ENCODE measurements at regions not wholly inside any gene's neighbourhood (a gene's known extent, or its start where the extent isn't known, plus 50 kb on each side); places are given as distances from the start of the nearest gene placed in this dataset.

- DNase-seq: no peak
These were observed 184.9 kb upstream of the IRX2 start for GRCh38 chr5:2936413-2936812.

DNA sequence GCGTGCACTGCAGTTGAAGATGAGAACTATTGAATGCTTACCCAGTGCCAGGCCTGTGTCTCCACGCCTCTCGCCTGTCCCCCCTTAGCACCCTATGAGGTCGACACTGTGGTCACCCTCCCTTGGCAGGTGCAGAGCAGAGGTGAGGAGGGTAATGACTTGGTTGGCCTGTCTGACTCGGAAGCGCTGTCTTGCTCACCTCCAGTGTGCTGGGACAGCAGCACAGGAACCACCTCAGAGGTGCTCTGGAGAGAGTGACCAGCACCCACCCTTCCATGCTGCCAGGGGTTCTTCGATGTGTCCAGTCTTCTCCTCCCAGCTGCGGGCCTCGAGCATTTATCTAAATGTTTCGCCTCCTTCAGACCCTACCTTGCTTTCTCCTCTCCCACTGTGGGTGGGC lies 178.3 kb upstream of the IRX2 start:
- no peak for DNase-seq

GRCh38 chr5:2921651-2922050 lies 170.2 kb upstream of the IRX2 start:
- DNase-seq: no peak

DNA sequence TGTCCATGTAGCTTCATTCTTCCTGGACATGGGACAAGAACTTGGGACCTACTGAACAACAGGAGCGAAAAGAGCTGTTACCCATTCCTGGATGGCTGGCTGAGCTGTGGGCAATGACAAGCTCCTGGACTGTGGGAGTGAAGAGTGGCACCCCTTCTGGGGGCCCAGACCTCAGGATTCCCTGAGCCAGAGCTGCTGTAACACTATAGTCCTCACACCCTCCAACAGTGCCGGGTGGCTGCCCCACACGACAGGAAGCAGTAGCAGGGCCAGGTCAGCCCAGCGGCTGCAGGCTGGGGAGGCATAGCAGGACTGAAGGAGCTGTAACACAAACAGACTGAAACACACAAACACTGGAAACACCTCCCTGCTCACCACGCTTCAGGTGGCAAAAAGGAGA lies 169.7 kb upstream of the IRX2 start:
- DNase-seq: no peak

GRCh38 chr5:2920312-2920711 lies 168.8 kb upstream of the IRX2 start:
- DNase-seq: no peak

GRCh38 chr5:2919310-2920018 lies 168.0 kb upstream of the IRX2 start:
- no peak for DNase-seq

DNA sequence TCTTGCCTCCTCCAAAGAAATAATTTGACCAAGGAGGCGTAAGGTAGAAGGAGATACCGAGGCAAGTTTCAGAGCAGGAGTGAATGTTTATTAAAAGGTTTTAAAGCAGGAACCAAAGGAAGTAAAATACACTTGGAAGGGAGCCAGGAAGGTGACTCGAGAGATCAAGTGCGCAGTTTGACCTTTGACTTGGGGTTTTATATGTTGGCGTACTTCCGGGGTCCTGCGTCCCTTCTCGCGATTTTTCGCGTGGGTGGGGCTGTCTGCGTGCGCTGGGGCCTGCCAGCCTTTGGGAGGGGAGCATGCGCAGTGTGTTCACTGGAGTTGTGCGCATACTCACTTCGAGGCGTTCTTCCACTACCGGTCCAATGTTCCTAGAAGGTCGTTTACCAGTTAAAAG lies 166.0 kb upstream of the IRX2 start:
- no peak for DNase-seq

DNA sequence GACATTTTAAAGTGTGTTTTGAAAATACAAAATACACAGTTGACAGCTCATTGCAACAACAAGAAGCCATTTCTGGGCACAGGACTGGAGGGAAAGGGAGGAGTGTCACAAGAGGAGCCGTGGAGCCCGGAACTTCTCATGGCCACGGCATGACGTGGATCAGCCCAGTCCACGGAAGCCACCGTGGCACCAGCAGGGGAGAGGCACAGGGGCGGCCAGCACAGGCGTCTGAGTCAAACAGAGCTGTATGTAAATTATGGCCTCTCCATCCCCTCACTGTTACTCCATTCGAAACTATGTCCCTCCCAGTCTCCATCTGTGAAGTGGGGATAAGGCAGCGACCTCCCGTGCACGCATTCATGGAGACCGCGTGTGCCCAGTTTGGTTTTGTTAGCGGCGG lies 165.6 kb upstream of the IRX2 start:
- DNase-seq: no peak

GRCh38 chr5:2916076-2916682 lies 164.7 kb upstream of the IRX2 start:
- no peak for DNase-seq

DNA sequence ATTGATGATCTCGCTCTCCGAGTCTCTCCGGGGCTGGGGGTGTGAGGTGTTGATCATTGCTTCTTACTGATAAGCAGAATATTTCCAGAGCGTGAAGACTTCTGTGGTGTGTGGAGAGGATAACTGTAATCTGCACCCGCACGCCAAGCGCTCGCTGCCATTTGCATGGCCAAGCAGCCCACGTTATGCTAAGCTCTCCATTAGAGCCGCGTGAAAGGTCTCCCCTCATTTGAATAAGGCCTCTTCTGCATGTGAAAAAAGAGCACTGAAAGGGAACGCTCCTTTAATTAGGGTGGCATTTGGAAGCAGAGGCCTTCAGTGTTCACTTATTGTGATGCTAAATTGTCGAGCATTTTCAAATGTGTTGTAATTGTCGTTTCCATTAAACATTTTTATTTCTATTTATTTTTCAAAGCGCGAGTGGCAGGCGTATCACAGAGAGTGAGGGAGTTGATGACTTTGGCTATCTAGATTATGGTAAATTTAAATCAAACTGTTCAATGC lies 163.6 kb upstream of the IRX2 start:
- no peak for DNase-seq

DNA sequence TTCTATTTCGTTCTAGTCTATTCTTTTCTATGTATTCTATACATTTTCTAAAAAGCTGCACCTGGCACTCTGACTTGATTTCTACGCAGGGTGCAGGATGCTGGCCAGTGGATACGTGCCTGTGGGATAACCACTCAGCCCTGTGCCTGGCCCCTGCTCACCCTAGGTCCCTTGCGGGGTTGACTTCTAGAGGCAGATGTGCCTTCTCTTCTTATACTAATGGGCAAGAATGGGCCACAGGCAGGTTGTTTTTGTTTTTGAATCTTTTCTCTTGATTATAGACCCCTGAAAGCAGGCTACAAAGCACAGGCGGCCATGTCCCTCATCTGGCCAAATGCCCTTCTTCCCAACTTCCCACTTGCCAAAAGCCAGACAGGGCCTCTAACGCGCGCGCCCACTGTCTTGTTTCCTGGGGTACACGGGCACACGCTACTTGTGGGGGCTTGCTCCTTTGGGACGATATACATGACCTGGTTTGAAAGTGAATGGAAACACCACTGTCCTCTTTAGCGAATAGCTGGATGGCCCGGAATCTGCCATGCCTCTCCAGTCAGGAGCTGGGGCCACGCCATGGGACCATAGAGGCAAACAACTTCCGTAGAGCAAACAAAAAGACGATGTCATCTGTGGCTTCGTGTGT lies 162.7 kb upstream of the IRX2 start:
- DNase-seq: no peak

GRCh38 chr5:2913281-2913680 lies 161.8 kb upstream of the IRX2 start:
- DNase-seq: no peak

DNA sequence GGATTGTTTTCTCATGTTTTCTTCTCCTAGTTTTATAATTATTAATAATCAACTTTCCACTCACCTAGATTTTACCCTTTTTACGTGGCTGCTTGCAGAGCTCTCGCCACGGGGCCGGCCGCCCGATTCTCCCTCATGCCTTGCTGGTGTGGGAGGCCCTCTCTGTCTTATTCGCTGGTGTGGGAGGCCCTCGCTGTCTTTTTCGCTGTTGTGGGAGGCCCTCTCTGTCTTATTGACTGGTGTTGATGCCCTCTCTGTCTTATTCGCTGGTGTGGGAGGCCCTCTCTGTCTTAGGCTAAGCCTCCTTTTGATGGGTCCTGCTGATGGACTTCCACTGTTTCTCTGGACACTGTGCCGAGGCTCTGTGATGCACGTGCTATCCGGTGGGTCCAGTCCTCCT lies 161.3 kb upstream of the IRX2 start:
- DNase-seq: no peak

DNA sequence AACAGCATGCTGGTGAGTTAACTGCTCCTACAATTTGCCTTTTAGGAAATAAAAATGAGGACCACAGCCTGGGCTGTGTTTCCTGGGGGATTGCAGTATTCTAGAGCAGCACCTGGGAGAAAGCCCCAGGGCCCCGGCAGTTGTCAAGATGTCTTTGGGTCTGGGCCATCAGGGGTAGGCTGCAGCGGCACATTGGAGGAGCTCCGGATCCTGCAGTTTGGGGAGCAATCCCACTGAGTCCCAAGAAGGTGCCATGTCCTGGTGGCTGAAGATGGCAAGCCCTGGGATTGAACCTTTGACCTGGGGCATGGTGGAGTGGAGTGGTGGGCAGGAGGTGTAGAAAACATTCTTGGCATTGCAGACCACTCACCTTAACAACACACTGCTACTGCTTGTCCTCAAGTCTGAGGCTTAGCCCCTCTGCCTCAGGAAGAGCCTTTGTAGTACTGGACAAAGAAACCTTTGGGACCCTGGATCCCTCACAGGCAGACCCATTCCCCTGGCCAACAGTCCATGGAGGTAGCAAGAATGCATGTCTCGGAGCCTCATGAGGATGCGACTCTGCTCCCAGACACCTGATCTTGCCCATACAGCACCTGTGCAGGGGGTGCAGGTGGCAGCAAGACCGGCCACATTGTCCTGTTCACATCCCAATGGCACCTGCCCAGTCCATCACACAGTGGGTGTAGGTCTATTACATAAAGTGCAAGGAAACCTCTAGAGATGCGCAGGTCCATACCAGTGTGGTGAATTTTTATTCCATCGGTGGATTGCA lies 159.1 kb upstream of the IRX2 start:
- no peak for DNase-seq

DNA sequence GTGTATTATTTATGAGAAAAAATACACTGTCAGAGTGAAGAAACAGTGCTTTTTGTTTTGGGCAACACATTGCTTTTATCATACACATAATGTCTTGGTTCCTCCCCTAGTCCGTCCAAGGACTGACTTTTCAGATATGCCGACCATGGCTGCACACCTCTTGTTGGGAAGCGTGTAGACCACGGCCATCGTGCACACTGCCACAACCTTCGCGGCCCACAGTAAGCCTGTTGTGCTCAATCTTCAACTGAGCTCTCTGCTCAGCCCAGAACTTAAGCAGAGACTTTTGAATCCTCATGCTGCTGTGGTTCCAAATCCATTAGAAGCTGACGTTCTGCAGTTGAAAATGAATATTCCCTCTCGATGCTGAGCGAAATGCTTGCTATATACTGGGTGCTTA lies 157.6 kb upstream of the IRX2 start:
- no peak for DNase-seq

GRCh38 chr5:2908086-2908485 lies 156.6 kb upstream of the IRX2 start:
- DNase-seq: no peak

GRCh38 chr5:2906302-2907090 lies 155.0 kb upstream of the IRX2 start:
- DNase-seq: no peak

- no peak for DNase-seq
These were observed 154.3 kb upstream of the IRX2 start for GRCh38 chr5:2905741-2906140.

DNA sequence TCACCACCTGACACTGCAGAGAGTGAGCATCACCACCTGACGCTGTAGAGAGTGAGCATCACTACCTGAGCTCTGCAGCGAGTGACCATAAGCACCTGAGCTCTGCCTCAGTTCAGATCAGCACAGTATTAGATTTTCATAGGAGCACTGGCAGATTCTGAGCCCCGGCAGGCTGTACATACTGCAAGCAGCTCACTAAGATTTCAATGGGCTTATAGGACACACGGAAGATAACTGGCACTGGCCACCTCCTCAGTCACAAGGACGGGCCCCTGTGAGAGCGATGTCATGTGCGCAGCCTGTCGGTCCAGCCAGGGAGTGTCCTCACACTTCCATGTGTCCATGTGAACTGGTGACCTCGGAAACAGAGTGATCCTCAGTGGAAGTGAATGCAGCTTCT lies 153.5 kb upstream of the IRX2 start:
- no peak for DNase-seq

- DNase-seq: no peak
These were observed 152.9 kb upstream of the IRX2 start for GRCh38 chr5:2904399-2904798.

GRCh38 chr5:2903451-2904395 lies 152.2 kb upstream of the IRX2 start:
- no peak for DNase-seq
